BE2C (cell line): ENCODE measurements at regions not wholly inside any gene's neighbourhood (a gene's known extent, or its start where the extent isn't known, plus 50 kb on each side); places are given as distances from the start of the nearest gene placed in this dataset.

ENCODE experiments used
- DNase-seq: peaks from one replicate; pipeline ENCODE4 v3.0.0-alpha.2; 2020
- H3K27me3 ChIP-seq: fragments of 250-450 bp; sonication (Bioruptor Pico); 2 replicates; pipeline ENCODE4 v1.5.1; 2020; ENCODE audit warnings: mild to moderate bottlenecking
- H3K36me3 ChIP-seq: fragments of 250-450 bp; sonication (Bioruptor Pico); 2 replicates; pipeline ENCODE4 v1.5.1; 2020; ENCODE audit warnings: mild to moderate bottlenecking
- H3K4me1 ChIP-seq: fragments of 250-450 bp; sonication (Bioruptor Pico); 2 replicates; pipeline ENCODE4 v1.5.1; 2020
- H3K4me3 ChIP-seq: 2 replicates; pipeline ENCODE4 v1.5.1; 2011; ENCODE audit warnings: low read depth, low read length
- H3K9me3 ChIP-seq: fragments of 250-450 bp; sonication (Bioruptor Pico); 2 replicates; pipeline ENCODE4 v1.5.1; 2020
- CTCF ChIP-seq: IDR thresholded peaks from 2 replicates; pipeline ENCODE4 v1.5.1; 2012; ENCODE audit warnings: mild to moderate bottlenecking, low read depth, low read length

- DNase-seq: no peak
- no peaks in the 10 kb centered on the region for H3K36me3 ChIP-seq
- H3K9me3 ChIP-seq: no peaks in the 10 kb centered on the region
- TF ChIP-seq CTCF: no peak
- H3K4me1 ChIP-seq: no peaks in the 10 kb centered on the region
- H3K27me3 ChIP-seq: no peaks in the 10 kb centered on the region
- no peak overlapping the region for H3K4me3 ChIP-seq
Measured at GRCh38 chr3:162192340-162193029, 695.9 kb downstream of the OTOL1 start.

DNA sequence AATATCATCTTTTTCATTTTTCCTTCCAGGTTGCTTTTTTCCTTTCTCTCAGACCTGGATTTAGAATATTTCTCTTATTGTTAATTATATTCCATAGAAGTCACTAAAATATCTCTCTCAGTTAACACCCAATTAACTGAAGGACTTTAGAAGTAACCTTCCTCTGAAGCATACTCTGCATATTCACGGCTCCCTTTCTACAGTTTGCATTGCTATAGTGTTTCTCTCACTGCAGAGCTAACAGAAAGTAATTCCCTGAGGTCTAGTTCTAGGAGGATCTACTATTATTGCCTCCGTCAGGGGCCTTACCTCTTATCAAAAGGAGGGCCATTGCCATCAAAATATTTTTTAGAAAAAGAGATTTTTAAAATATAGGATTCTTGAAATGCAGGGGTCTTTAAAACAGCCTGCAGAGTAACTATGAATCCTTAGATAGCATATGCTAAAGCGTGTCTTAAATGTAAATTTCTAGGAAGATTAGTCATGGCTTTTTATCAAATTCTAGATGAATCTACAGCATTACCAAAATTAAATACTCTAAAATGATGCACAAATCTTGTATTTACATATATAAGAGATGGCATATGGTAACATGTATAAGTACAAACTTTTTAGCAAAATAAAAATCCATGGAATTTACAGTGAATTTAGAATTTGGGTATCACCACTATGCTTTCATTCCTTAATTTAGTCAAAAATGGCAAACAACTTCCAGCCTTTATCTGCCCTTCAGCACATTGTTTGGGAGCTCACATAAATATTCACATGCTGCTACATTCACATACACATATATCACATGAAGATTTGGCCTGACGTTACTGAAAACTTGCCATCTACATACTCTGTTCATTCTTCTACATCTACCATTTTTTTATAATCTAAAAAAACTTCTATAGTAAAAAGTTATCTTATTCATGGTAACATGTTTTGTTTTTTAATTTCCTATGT lies 696.8 kb downstream of the OTOL1 start:
- H3K9me3 ChIP-seq: no peaks in the 10 kb centered on the region
- no peak for TF ChIP-seq CTCF
- DNase-seq: no peak
- H3K4me3 ChIP-seq: no peak overlapping the region
- H3K4me1 ChIP-seq: no peaks in the 10 kb centered on the region
- H3K27me3 ChIP-seq: no peaks in the 10 kb centered on the region
- no peaks in the 10 kb centered on the region for H3K36me3 ChIP-seq

DNA sequence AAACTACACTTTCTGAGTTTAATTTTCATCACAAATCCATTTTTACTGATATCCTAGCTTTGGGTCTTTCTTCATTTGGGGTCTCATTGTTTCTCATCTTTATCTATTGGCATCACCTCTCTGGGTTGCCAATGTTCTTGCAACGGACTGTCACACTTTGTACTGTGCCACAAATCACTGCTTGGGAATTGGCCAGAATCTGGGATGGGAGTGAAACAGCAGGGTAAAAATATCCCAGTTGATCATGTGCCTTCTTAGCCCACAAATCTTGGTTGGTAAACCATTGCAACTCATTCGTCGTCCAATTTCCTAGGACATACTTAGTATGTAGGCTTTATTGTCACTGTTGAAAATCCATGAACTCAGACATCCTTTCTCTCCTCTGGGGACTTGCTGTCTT lies 698.5 kb downstream of the OTOL1 start:
- Histone ChIP-seq H3K4me3 (no peak overlapping the region), H3K4me1 (no peaks in the 10 kb centered on the region), H3K27me3 (no peaks in the 10 kb centered on the region), H3K36me3 (no peaks in the 10 kb centered on the region), H3K9me3 (no peaks in the 10 kb centered on the region)
- TF ChIP-seq CTCF: no peak
- DNase-seq: no peak

DNA sequence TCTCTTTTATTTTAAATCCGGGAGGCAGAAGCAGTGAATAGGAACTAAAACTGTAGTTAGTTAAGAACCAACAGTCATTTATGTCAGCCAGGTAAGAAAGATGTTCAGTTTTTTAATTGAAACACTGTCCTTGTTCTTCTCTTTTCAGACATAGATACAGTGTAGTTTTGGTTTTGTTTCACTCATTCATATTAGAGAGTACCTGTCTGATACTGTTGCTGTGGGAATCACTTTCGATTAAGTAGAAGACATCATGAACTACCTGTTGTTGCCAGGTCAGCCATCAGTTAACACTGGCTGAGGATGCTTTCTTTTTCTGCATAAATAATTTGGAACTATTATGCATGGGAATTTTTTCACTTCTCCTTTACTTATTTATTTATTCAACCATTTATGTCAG lies 700.4 kb downstream of the OTOL1 start:
- Histone ChIP-seq H3K4me3 (no peak overlapping the region), H3K27me3 (no peaks in the 10 kb centered on the region), H3K4me1 (peaks cover 3% of the 10 kb centered on the region; the same call in 1 of the 2 replicates), H3K36me3 (no peaks in the 10 kb centered on the region), H3K9me3 (no peaks in the 10 kb centered on the region)
- no peak for DNase-seq
- TF ChIP-seq CTCF: no peak

DNA sequence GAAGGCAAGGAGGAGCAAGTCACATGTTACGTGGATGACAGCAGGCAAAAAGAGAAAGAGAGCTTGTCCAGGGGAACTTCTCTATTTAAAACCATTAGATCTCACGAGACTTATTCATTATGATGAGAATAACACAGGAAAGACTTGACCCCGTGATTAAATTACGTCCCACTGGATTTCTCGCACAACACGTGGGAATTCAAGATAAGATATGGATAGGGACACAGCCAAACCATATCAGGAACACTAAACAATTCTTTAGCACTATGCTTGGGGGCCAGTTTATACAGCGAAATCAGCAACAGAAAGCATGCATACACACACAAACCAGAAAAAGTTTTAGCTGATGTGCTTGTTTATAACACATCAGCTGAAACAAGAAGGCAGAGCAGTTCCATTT lies 704.2 kb downstream of the OTOL1 start:
- Histone ChIP-seq H3K27me3 (no peaks in the 10 kb centered on the region), H3K9me3 (no peaks in the 10 kb centered on the region), H3K4me3 (no peak overlapping the region), H3K36me3 (no peaks in the 10 kb centered on the region), H3K4me1 (peaks cover 3% of the 10 kb centered on the region; the same call in 1 of the 2 replicates)
- no peak for TF ChIP-seq CTCF
- no peak for DNase-seq

DNA sequence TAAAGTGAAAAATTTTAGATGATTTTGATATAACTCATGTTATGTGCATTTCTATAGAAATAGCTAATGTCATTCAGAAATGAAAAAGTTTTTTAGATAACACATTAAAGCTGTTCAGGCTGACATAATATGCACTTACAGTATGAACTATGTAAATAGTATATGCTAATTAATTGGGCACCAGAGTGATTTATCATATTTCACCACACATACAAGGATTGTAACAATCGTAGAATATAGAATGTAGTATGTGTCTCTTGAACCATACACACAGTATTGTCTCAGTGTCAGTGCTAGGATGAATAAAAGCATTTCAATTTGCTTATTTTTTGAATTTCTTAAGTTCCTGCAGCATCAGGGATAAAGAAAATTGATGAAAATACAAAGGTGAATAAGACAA lies 710.0 kb downstream of the OTOL1 start:
- Histone ChIP-seq H3K36me3 (no peaks in the 10 kb centered on the region), H3K27me3 (no peaks in the 10 kb centered on the region), H3K4me1 (no peaks in the 10 kb centered on the region), H3K9me3 (no peaks in the 10 kb centered on the region), H3K4me3 (no peak overlapping the region)
- TF ChIP-seq CTCF: no peak
- DNase-seq: no peak
